ENCODE measurements at regions not wholly inside any gene's neighbourhood (a gene's known extent, or its start where the extent isn't known, plus 50 kb on each side); places are given as distances from the start of the nearest gene placed in this dataset.

DNA sequence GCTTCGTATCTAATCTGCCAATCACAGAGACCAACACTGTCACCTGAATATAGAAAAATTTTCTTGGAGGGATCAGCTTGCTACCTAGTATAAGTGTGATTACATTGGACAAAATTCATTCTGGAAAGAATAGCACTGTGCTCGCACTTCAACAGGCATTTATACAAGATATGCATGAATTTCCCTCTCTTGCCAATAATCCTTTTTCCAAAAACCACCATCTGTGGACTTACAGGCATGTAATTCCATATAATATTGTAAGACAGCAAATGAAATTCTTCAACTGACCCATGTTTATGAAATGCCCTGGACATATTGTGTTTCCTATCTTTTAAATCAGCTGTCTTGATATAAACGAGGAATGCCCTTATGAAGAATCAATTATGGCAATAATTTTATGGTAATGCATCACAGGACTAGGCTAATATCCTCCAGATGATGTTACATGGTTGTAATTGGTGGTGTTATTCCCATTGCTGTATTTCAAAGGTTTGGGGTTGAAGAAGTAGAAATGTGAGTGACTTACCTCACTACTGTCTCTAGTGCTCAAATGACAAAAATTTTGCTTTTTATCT, 861.4 kb upstream of the NECTIN3 start:
- Histone ChIP-seq H3K27me3 (ENCODE audit: control insufficient read depth in 2 of 2, insufficient read depth in 2 of 2, low read length in 2 of 2) (no peaks in the 10 kb centered on the region), H3K27ac (ENCODE audit: low read depth, low read length) (no peak overlapping the region), H3K4me1 (ENCODE audit: control insufficient read depth in 2 of 2, insufficient read depth in 2 of 2, low read length in 2 of 2) (no peaks in the 10 kb centered on the region), H3K4me3 (ENCODE audit: low read length) (no peak overlapping the region), H3K9me3 (ENCODE audit: control insufficient read depth in 2 of 3, low read length in 3 of 3) (no peaks in the 10 kb centered on the region), H3K36me3 (ENCODE audit: control insufficient read depth in 2 of 3, insufficient read depth in 3 of 3, low read length in 3 of 3) (no peaks in the 10 kb centered on the region)
- DNase-seq: no peak
- Mint-ChIP-seq H3K27ac (no peak overlapping the region), H3K27me3 (peaks cover 0 to 5% (median 0%) of the 10 kb centered on the region in 5 donors), H3K36me3 (no peaks in the 10 kb centered on the region), H3K4me3 (no peak overlapping the region), H3K9me3 (peaks cover 0 to 9% (median 0%) of the 10 kb centered on the region in 11 donors), H3K4me1 (no peaks in the 10 kb centered on the region)
- intact Hi-C loops (cut with micrococcal nuclease): no loop called here
- POLR2A ChIA-PET: no interaction called here
- no peak for ATAC-seq
- CTCF ChIA-PET: no interaction called here

DNA sequence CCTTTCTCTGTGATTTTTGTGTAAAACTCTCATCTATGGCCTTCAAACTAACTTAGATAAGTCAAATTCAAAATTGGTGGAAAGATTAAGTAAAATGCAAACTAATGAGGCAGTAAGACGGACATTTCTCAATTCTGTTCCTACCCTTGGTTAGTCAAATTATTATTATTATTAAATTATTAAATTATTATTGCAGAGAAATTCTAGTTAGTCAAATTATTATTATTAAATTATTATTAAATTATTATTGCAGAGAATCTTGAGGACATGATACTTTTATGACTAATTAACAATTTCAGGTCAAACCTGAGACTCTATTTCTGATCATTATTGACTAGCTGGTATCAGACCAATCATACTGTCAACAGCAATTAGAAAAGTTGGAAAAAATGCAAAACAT, 845.0 kb upstream of the NECTIN3 start:
- CTCF ChIA-PET: no interaction called here
- ATAC-seq (no peak), DNase-seq (no peak)
- intact Hi-C loops (cut with micrococcal nuclease): no loop called here
- no peaks in the 10 kb centered on the region for H3K4me1 Mint-ChIP-seq
- no peaks in the 10 kb centered on the region for H3K36me3 Mint-ChIP-seq
- POLR2A ChIA-PET: no interaction called here
- no peak overlapping the region for H3K27ac Mint-ChIP-seq
- no peaks in the 10 kb centered on the region for H3K4me1 ChIP-seq (ENCODE audit: control insufficient read depth in 2 of 2, insufficient read depth in 2 of 2, low read length in 2 of 2)
- H3K27me3 ChIP-seq (ENCODE audit: control insufficient read depth in 2 of 2, insufficient read depth in 2 of 2, low read length in 2 of 2): no peaks in the 10 kb centered on the region
- no peaks in the 10 kb centered on the region for H3K9me3 Mint-ChIP-seq
- H3K27ac ChIP-seq (ENCODE audit: low read depth, low read length): no peak overlapping the region
- no peak overlapping the region for H3K4me3 Mint-ChIP-seq
- no peaks in the 10 kb centered on the region for H3K9me3 ChIP-seq (ENCODE audit: control insufficient read depth in 2 of 3, low read length in 3 of 3)
- H3K4me3 ChIP-seq (ENCODE audit: low read length): no peak overlapping the region
- H3K27me3 Mint-ChIP-seq: peaks cover 0 to 4% (median 0%) of the 10 kb centered on the region in 5 donors
- no peaks in the 10 kb centered on the region for H3K36me3 ChIP-seq (ENCODE audit: control insufficient read depth in 2 of 3, insufficient read depth in 3 of 3, low read length in 3 of 3)

GRCh38 chr3:110227991-110228390, 843.6 kb upstream of the NECTIN3 start:
- Mint-ChIP-seq H3K27ac (no peak overlapping the region), H3K27me3 (peaks cover 0 to 4% (median 0%) of the 10 kb centered on the region in 5 donors), H3K4me1 (no peaks in the 10 kb centered on the region), H3K36me3 (no peaks in the 10 kb centered on the region), H3K9me3 (no peaks in the 10 kb centered on the region), H3K4me3 (no peak overlapping the region)
- POLR2A ChIA-PET: no interaction called here
- intact Hi-C loops (cut with micrococcal nuclease): no loop called here
- no peak for ATAC-seq
- no peaks in the 10 kb centered on the region for H3K4me1 ChIP-seq (ENCODE audit: control insufficient read depth in 2 of 2, insufficient read depth in 2 of 2, low read length in 2 of 2)
- H3K27me3 ChIP-seq (ENCODE audit: control insufficient read depth in 2 of 2, insufficient read depth in 2 of 2, low read length in 2 of 2): no peaks in the 10 kb centered on the region
- no peaks in the 10 kb centered on the region for H3K36me3 ChIP-seq (ENCODE audit: control insufficient read depth in 2 of 3, insufficient read depth in 3 of 3, low read length in 3 of 3)
- no peaks in the 10 kb centered on the region for H3K9me3 ChIP-seq (ENCODE audit: control insufficient read depth in 2 of 3, low read length in 3 of 3)
- no peak for DNase-seq
- H3K4me3 ChIP-seq (ENCODE audit: low read length): no peak overlapping the region
- H3K27ac ChIP-seq (ENCODE audit: low read depth, low read length): no peak overlapping the region
- CTCF ChIA-PET: no interaction called here

DNA sequence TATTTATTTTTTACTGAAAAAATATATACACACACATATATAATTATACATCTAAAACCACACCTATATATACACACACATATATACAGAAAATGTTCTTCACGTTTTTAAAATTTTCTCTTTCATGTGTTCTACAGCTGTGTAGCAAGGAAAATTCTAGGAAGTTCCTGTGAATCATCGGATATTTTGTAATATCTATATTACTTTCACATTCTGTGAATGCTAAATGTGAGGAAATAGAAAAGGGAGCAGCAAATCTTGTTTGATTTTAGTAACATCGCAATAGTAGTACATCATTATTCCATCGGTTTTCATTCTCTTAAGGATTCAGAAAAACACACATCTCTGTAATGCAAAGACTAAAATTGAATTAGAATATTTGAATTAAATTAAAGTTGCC, 836.8 kb upstream of the NECTIN3 start:
- peaks cover 0 to 11% (median 0%) of the 10 kb centered on the region in 5 donors for H3K27me3 Mint-ChIP-seq

GRCh38 chr3:110236976-110237610, 834.5 kb upstream of the NECTIN3 start:
- H3K9me3 ChIP-seq (ENCODE audit: control insufficient read depth in 2 of 3, low read length in 3 of 3): no peaks in the 10 kb centered on the region
- no peaks in the 10 kb centered on the region for H3K36me3 Mint-ChIP-seq
- H3K4me3 Mint-ChIP-seq: no peak overlapping the region
- no peaks in the 10 kb centered on the region for H3K4me1 Mint-ChIP-seq
- no peak overlapping the region for H3K27ac Mint-ChIP-seq
- intact Hi-C loops (cut with micrococcal nuclease): no loop called here
- H3K27ac ChIP-seq (ENCODE audit: low read depth, low read length): no peak overlapping the region
- ChIA-PET POLR2A (no interaction called here), CTCF (interaction anchor here (0.6 kb wide), 1 partner anchor 592 kb away, joined by 3 read pairs; no protein-coding TSS in a partner anchor)
- ATAC-seq (no peak), DNase-seq (no peak)
- no peak overlapping the region for H3K4me3 ChIP-seq (ENCODE audit: low read length)
- H3K4me1 ChIP-seq (ENCODE audit: control insufficient read depth in 2 of 2, insufficient read depth in 2 of 2, low read length in 2 of 2): no peaks in the 10 kb centered on the region
- H3K36me3 ChIP-seq (ENCODE audit: control insufficient read depth in 2 of 3, insufficient read depth in 3 of 3, low read length in 3 of 3): no peaks in the 10 kb centered on the region
- H3K27me3 Mint-ChIP-seq: peaks cover 0 to 13% (median 0%) of the 10 kb centered on the region in 5 donors
- no peaks in the 10 kb centered on the region for H3K9me3 Mint-ChIP-seq
- H3K27me3 ChIP-seq (ENCODE audit: control insufficient read depth in 2 of 2, insufficient read depth in 2 of 2, low read length in 2 of 2): no peaks in the 10 kb centered on the region

More for the DNA sequence above, 836.8 kb upstream of the NECTIN3 start:
- DNase-seq (no peak), ATAC-seq (no peak)
- Histone ChIP-seq H3K27ac (ENCODE audit: low read depth, low read length) (no peak overlapping the region), H3K27me3 (ENCODE audit: control insufficient read depth in 2 of 2, insufficient read depth in 2 of 2, low read length in 2 of 2) (no peaks in the 10 kb centered on the region), H3K4me1 (ENCODE audit: control insufficient read depth in 2 of 2, insufficient read depth in 2 of 2, low read length in 2 of 2) (no peaks in the 10 kb centered on the region), H3K36me3 (ENCODE audit: control insufficient read depth in 2 of 3, insufficient read depth in 3 of 3, low read length in 3 of 3) (no peaks in the 10 kb centered on the region), H3K4me3 (ENCODE audit: low read length) (no peak overlapping the region), H3K9me3 (ENCODE audit: control insufficient read depth in 2 of 3, low read length in 3 of 3) (no peaks in the 10 kb centered on the region)
- H3K27ac Mint-ChIP-seq: no peak overlapping the region
- H3K36me3 Mint-ChIP-seq: no peaks in the 10 kb centered on the region
- CTCF ChIA-PET: no interaction called here
- no peaks in the 10 kb centered on the region for H3K9me3 Mint-ChIP-seq
- intact Hi-C loops (cut with micrococcal nuclease): no loop called here
- H3K4me3 Mint-ChIP-seq: no peak overlapping the region
- POLR2A ChIA-PET: no interaction called here
- no peaks in the 10 kb centered on the region for H3K4me1 Mint-ChIP-seq

GRCh38 chr3:110243081-110243480, 828.5 kb upstream of the NECTIN3 start:
- no peak for DNase-seq
- Histone ChIP-seq H3K27me3 (ENCODE audit: control insufficient read depth in 2 of 2, insufficient read depth in 2 of 2, low read length in 2 of 2) (no peaks in the 10 kb centered on the region), H3K9me3 (ENCODE audit: control insufficient read depth in 2 of 3, low read length in 3 of 3) (no peaks in the 10 kb centered on the region), H3K36me3 (ENCODE audit: control insufficient read depth in 2 of 3, insufficient read depth in 3 of 3, low read length in 3 of 3) (no peaks in the 10 kb centered on the region), H3K4me3 (ENCODE audit: low read length) (no peak overlapping the region), H3K4me1 (ENCODE audit: control insufficient read depth in 2 of 2, insufficient read depth in 2 of 2, low read length in 2 of 2) (no peaks in the 10 kb centered on the region), H3K27ac (ENCODE audit: low read depth, low read length) (no peak overlapping the region)
- CTCF ChIA-PET: no interaction called here
- intact Hi-C loops (cut with micrococcal nuclease): no loop called here
- POLR2A ChIA-PET: no interaction called here
- Mint-ChIP-seq H3K4me3 (no peak overlapping the region), H3K36me3 (no peaks in the 10 kb centered on the region), H3K4me1 (no peaks in the 10 kb centered on the region), H3K27me3 (peaks cover 0 to 6% (median 0%) of the 10 kb centered on the region in 5 donors), H3K9me3 (peaks cover 0 to 8% (median 0%) of the 10 kb centered on the region in 11 donors), H3K27ac (no peak overlapping the region)
- ATAC-seq: no peak

GRCh38 chr3:110246796-110247376, 824.7 kb upstream of the NECTIN3 start:
- Histone ChIP-seq H3K4me1 (ENCODE audit: control insufficient read depth in 2 of 2, insufficient read depth in 2 of 2, low read length in 2 of 2) (no peaks in the 10 kb centered on the region), H3K9me3 (ENCODE audit: control insufficient read depth in 2 of 3, low read length in 3 of 3) (no peaks in the 10 kb centered on the region), H3K27me3 (ENCODE audit: control insufficient read depth in 2 of 2, insufficient read depth in 2 of 2, low read length in 2 of 2) (no peaks in the 10 kb centered on the region), H3K4me3 (ENCODE audit: low read length) (no peak overlapping the region), H3K36me3 (ENCODE audit: control insufficient read depth in 2 of 3, insufficient read depth in 3 of 3, low read length in 3 of 3) (no peaks in the 10 kb centered on the region), H3K27ac (ENCODE audit: low read depth, low read length) (no peak overlapping the region)
- Mint-ChIP-seq H3K9me3 (peaks cover 0 to 8% (median 0%) of the 10 kb centered on the region in 11 donors), H3K27me3 (no peaks in the 10 kb centered on the region), H3K27ac (no peak overlapping the region), H3K4me3 (no peak overlapping the region), H3K4me1 (no peaks in the 10 kb centered on the region), H3K36me3 (no peaks in the 10 kb centered on the region)
- intact Hi-C loops (cut with micrococcal nuclease): no loop called here
- ChIA-PET CTCF (no interaction called here), POLR2A (no interaction called here)
- ATAC-seq: no peak
- DNase-seq: no peak

Measured in naive thymus-derived CD4-positive, alpha-beta T cell (primary cell).